ENCODE measurements at regions not wholly inside any gene's neighbourhood (a gene's known extent, or its start where the extent isn't known, plus 50 kb on each side); places are given as distances from the start of the nearest gene placed in this dataset.
"Not testable (repeated sequence)": the region's sequence is repeated elsewhere in the genome, so short reads cannot be mapped to it uniquely, and the experiment has no call there.

GRCh38 chr6:140147825-140148814 lies 773.7 kb upstream of the CITED2 start:
- in situ Hi-C loops (cut with MboI; ENCODE audit: low sequenced_read_pairs), result not testable (repeated sequence)

GRCh38 chr6:140140891-140141290 lies 766.4 kb upstream of the CITED2 start:
- in situ Hi-C loops (cut with MboI; ENCODE audit: low sequenced_read_pairs), result no loop called here

GRCh38 chr6:140138311-140139010 lies 764.0 kb upstream of the CITED2 start:
- in situ Hi-C loops (cut with MboI; ENCODE audit: low sequenced_read_pairs), result no loop called here

- in situ Hi-C loops (cut with MboI; ENCODE audit: low sequenced_read_pairs), result no loop called here
Measured at GRCh38 chr6:140134224-140134623, 759.8 kb upstream of the CITED2 start.

- in situ Hi-C loops (cut with MboI; ENCODE audit: low sequenced_read_pairs), result no loop called here
Measured at GRCh38 chr6:140130074-140130473, 755.6 kb upstream of the CITED2 start.

GRCh38 chr6:140124498-140124897 lies 750.0 kb upstream of the CITED2 start:
- in situ Hi-C loops (cut with MboI; ENCODE audit: low sequenced_read_pairs), result no loop called here

GRCh38 chr6:140108167-140108566 lies 733.7 kb upstream of the CITED2 start:
- in situ Hi-C loops (cut with MboI; ENCODE audit: low sequenced_read_pairs), result no loop called here

GRCh38 chr6:140107216-140107615 lies 732.8 kb upstream of the CITED2 start:
- in situ Hi-C loops (cut with MboI; ENCODE audit: low sequenced_read_pairs), result no loop called here

- in situ Hi-C loops (cut with MboI; ENCODE audit: low sequenced_read_pairs), result no loop called here
Measured at GRCh38 chr6:140105857-140106256, 731.4 kb upstream of the CITED2 start.

GRCh38 chr6:140105241-140105640 lies 730.8 kb upstream of the CITED2 start:
- in situ Hi-C loops (cut with MboI; ENCODE audit: low sequenced_read_pairs), result no loop called here

GRCh38 chr6:140101818-140102217 lies 727.4 kb upstream of the CITED2 start:
- in situ Hi-C loops (cut with MboI; ENCODE audit: low sequenced_read_pairs), result no loop called here

- in situ Hi-C loops (cut with MboI; ENCODE audit: low sequenced_read_pairs), result no loop called here
Measured at GRCh38 chr6:140101367-140101766, 726.9 kb upstream of the CITED2 start.

- in situ Hi-C loops (cut with MboI; ENCODE audit: low sequenced_read_pairs), result no loop called here
Measured at GRCh38 chr6:140095532-140095931, 721.1 kb upstream of the CITED2 start.

- in situ Hi-C loops (cut with MboI; ENCODE audit: low sequenced_read_pairs), result no loop called here
Measured at GRCh38 chr6:140091895-140092294, 717.4 kb upstream of the CITED2 start.

- in situ Hi-C loops (cut with MboI; ENCODE audit: low sequenced_read_pairs), result no loop called here
Measured at GRCh38 chr6:140090871-140091270, 716.4 kb upstream of the CITED2 start.

GRCh38 chr6:140083375-140083774 lies 708.9 kb upstream of the CITED2 start:
- in situ Hi-C loops (cut with MboI; ENCODE audit: low sequenced_read_pairs), result no loop called here

GRCh38 chr6:140082867-140083297 lies 708.4 kb upstream of the CITED2 start:
- in situ Hi-C loops (cut with MboI; ENCODE audit: low sequenced_read_pairs), result no loop called here

GRCh38 chr6:140079328-140079727 lies 704.9 kb upstream of the CITED2 start:
- in situ Hi-C loops (cut with MboI; ENCODE audit: low sequenced_read_pairs), result no loop called here

GRCh38 chr6:140078561-140079125 lies 704.2 kb upstream of the CITED2 start:
- in situ Hi-C loops (cut with MboI; ENCODE audit: low sequenced_read_pairs), result no loop called here

GRCh38 chr6:140077827-140078560 lies 703.5 kb upstream of the CITED2 start:
- in situ Hi-C loops (cut with MboI; ENCODE audit: low sequenced_read_pairs), result no loop called here

GRCh38 chr6:140076105-140076504 lies 701.7 kb upstream of the CITED2 start:
- in situ Hi-C loops (cut with MboI; ENCODE audit: low sequenced_read_pairs), result no loop called here
